ENCODE measurements at regions not wholly inside any gene's neighbourhood (a gene's known extent, or its start where the extent isn't known, plus 50 kb on each side); places are given as distances from the start of the nearest gene placed in this dataset.
"Not testable (repeated sequence)": the region's sequence is repeated elsewhere in the genome, so short reads cannot be mapped to it uniquely, and the experiment has no call there.

- DNase-seq, result no peak
Measured at GRCh38 chr2:239736358-239737143, 288.6 kb downstream of the NDUFA10 start.

- DNase-seq, result no peak
Measured at GRCh38 chr2:239735829-239736357, 289.2 kb downstream of the NDUFA10 start.

- DNase-seq, result no peak
Measured at GRCh38 chr2:239735131-239735828, 289.9 kb downstream of the NDUFA10 start.

- DNase-seq, result no peak
Measured at GRCh38 chr2:239734436-239735005, 290.6 kb downstream of the NDUFA10 start.

GRCh38 chr2:239732666-239733010, 292.5 kb downstream of the NDUFA10 start:
- no peak for DNase-seq

GRCh38 chr2:239731998-239732665, 293.0 kb downstream of the NDUFA10 start:
- DNase-seq, result no peak

- DNase-seq, result no peak
Measured at GRCh38 chr2:239731422-239731821, 293.7 kb downstream of the NDUFA10 start.

GRCh38 chr2:239730897-239731296, 294.2 kb downstream of the NDUFA10 start:
- DNase-seq, result no peak

GRCh38 chr2:239730567-239730882, 294.6 kb downstream of the NDUFA10 start:
- not testable (repeated sequence) for DNase-seq

GRCh38 chr2:239729681-239730566, 295.2 kb downstream of the NDUFA10 start:
- DNase-seq, result no peak

GRCh38 chr2:239729151-239729550, 296.0 kb downstream of the NDUFA10 start:
- no peak for DNase-seq

- no peak for DNase-seq
Measured at GRCh38 chr2:239728751-239729150, 296.4 kb downstream of the NDUFA10 start.

GRCh38 chr2:239727776-239728600, 297.2 kb downstream of the NDUFA10 start:
- no peak for DNase-seq

GRCh38 chr2:239727182-239727775, 297.9 kb downstream of the NDUFA10 start:
- no peak for DNase-seq

- DNase-seq, result no peak
Measured at GRCh38 chr2:239726631-239727181, 298.4 kb downstream of the NDUFA10 start.

- DNase-seq, result no peak
Measured at GRCh38 chr2:239726091-239726591, 299.0 kb downstream of the NDUFA10 start.

- no peak for DNase-seq
Measured at GRCh38 chr2:239725551-239725890, 299.6 kb downstream of the NDUFA10 start.

- DNase-seq, result no peak
Measured at GRCh38 chr2:239724851-239725550, 300.1 kb downstream of the NDUFA10 start.

- DNase-seq, result no peak
Measured at GRCh38 chr2:239724194-239724849, 300.8 kb downstream of the NDUFA10 start.
